ENCODE measurements at regions not wholly inside any gene's neighbourhood (a gene's known extent, or its start where the extent isn't known, plus 50 kb on each side); places are given as distances from the start of the nearest gene placed in this dataset.

DNA sequence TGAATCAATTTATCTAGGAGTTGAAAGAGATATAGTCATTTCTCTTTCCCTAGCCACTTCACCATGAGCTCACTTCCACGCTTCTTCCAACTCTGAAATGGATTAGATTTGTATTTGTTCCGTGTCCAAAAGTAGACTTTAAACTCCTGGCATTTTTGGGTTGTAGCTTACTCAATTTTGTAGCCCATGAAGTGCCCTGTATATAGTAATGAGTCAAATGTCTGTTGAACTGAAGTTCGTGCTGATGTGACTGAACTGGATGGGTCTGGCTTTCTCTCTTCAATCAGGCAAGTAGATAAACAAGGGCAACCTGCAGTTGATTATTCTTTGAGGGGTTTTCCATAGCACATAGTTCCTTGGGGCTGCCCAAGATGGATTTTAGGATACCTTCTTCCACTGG is 450.6 kb downstream of the SH2D1A start:
- Histone ChIP-seq H2BK15ac (ENCODE audit: low read length) (no peak overlapping the region), H3K36me3 (ENCODE audit: control insufficient read depth in 2 of 4, insufficient read depth in 4 of 4, low read length in 3 of 4) (no peaks in the 10 kb centered on the region), H3K79me2 (ENCODE audit: control insufficient read depth in 1 of 2, insufficient read depth in 2 of 2, low read length in 2 of 2) (no peaks in the 10 kb centered on the region), H2BK120ac (replicated peaks; ENCODE audit: low read depth, low read length) (no peak overlapping the region), H3K9ac (replicated peaks in 1 of 4; ENCODE audit: extremely low read depth in 1 of 4, low read depth in 3 of 4, low read length in 3 of 4) (no peak overlapping the region), H3K4me1 (replicated peaks in 1 of 4; ENCODE audit: control insufficient read depth in 3 of 4, insufficient read depth in 4 of 4, low read length in 3 of 4) (no peaks in the 10 kb centered on the region), H3K14ac (ENCODE audit: insufficient read length) (no peak overlapping the region), H3K56ac (replicated peaks; ENCODE audit: insufficient read length, low read depth, low read length) (no peak overlapping the region), H4K91ac (replicated peaks; ENCODE audit: insufficient read length, low read length) (no peak overlapping the region), H2AK5ac (ENCODE audit: low read depth, low read length) (no peak overlapping the region), H3K18ac (ENCODE audit: extremely low read depth, low read length) (no peak overlapping the region), H2BK20ac (ENCODE audit: low read length) (no peak overlapping the region), H3K79me1 (ENCODE audit: low read depth, low read length) (no peaks in the 10 kb centered on the region), H3K23me2 (ENCODE audit: low read depth, low read length) (no peaks in the 10 kb centered on the region), H3K4ac (replicated peaks; ENCODE audit: insufficient read length, low read depth, low read length) (no peak overlapping the region), H4K20me1 (replicated peaks in 1 of 2; ENCODE audit: control insufficient read depth in 1 of 2, insufficient read depth in 2 of 2, low read length in 2 of 2) (no peaks in the 10 kb centered on the region), H3K4me2 (ENCODE audit: insufficient read depth in 1 of 2, low read depth in 2 of 2, low read length in 2 of 2) (no peak overlapping the region), H3K9me3 (ENCODE audit: insufficient read depth in 2 of 2, low read depth in 1 of 2, low read length in 1 of 2) (no peaks in the 10 kb centered on the region), H2AFZ (ENCODE audit: low read length) (no peak overlapping the region), H3K27ac (ENCODE audit: low read depth, low read length) (no peak overlapping the region), H4K5ac (ENCODE audit: insufficient read length, low read depth, low read length) (no peak overlapping the region), H2BK12ac (ENCODE audit: low read depth, low read length) (no peak overlapping the region), H4K8ac (ENCODE audit: extremely low read depth, insufficient read depth, low read length) (no peak overlapping the region), H3K27me3 (replicated peaks in 1 of 4; ENCODE audit: control insufficient read depth in 3 of 4, extremely low read depth in 1 of 4, insufficient read depth in 3 of 4, low read length in 3 of 4) (no peaks in the 10 kb centered on the region), H3K4me3 (ENCODE audit: extremely low read depth in 1 of 4, insufficient read depth in 2 of 4, low read depth in 3 of 4, low read length in 4 of 4) (no peak overlapping the region), H2BK5ac (ENCODE audit: low read depth, low read length) (no peak overlapping the region), H3K23ac (ENCODE audit: insufficient read length) (no peak overlapping the region)
- ChIA-PET CTCF (ENCODE audit: partially characterized antibody) (interaction anchor here (1.8 kb wide), 1 partner anchor 9 kb away, joined by 8 read pairs; no protein-coding TSS in a partner anchor), POLR2A (ENCODE audit: partially characterized antibody) (no interaction called here)
- no peak for TF ChIP-seq BACH1 (IDR thresholded peaks at IDR 0.05; ENCODE audit: low read length)
- WGBS, 2 experiments (ENCODE audit: extremely low coverage in 1 of 2, insufficient coverage in 1 of 2, insufficient read length in 1 of 2, insufficient replicate concordance in 2 of 2, low coverage in 1 of 2, low lambda C conversion rate in 2 of 2, missing lambda C conversion rate in 1 of 2), result 96% methylated on average over 3 of the region's 3 CpGs; no CpG with 5 or more reads in 1 of the 2 experiments
- DNase-seq (ENCODE audit: low read depth in 1 of 2, low spot score in 2 of 2) (no peak), FAIRE-seq (no peak)

Data from H1 (cell line).